ENCODE measurements at regions not wholly inside any gene's neighbourhood (a gene's known extent, or its start where the extent isn't known, plus 50 kb on each side); places are given as distances from the start of the nearest gene placed in this dataset.

- no peaks in the 10 kb centered on the region for H3K9me3 ChIP-seq (ENCODE audit: low read length)
- no peaks in the 10 kb centered on the region for H3K9me2 ChIP-seq (ENCODE audit: low read depth, low read length)
- H3F3A ChIP-seq (ENCODE audit: insufficient read depth, low read length) = no peaks in the 10 kb centered on the region
- no peak overlapping the region for H3K9ac ChIP-seq (ENCODE audit: low read length)
- no peaks in the 10 kb centered on the region for H3K79me2 ChIP-seq (ENCODE audit: insufficient read depth, low read length)
- no peak overlapping the region for H2AFZ ChIP-seq (ENCODE audit: low read length)
- TF ChIP-seq EZH2 (IDR thresholded peaks at IDR 0.05; ENCODE audit: borderline replicate concordance, low read length) = no peak
- TF ChIP-seq CTCF (IDR thresholded peaks at IDR 0.05; ENCODE audit: low read length) = no peak
- H4K20me1 ChIP-seq (ENCODE audit: insufficient read depth, low read length) = no peaks in the 10 kb centered on the region
- H3K36me3 ChIP-seq (ENCODE audit: insufficient read depth, low read length) = no peaks in the 10 kb centered on the region
- no peak overlapping the region for H3K27ac ChIP-seq (ENCODE audit: low read depth, low read length, poor library complexity, severe bottlenecking)
- H3K4me2 ChIP-seq (ENCODE audit: low read length) = no peak overlapping the region
- H3K4me1 ChIP-seq (ENCODE audit: insufficient read depth, low read length, severe bottlenecking) = no peaks in the 10 kb centered on the region
- H3K27me3 ChIP-seq (ENCODE audit: insufficient read depth, low read length) = no peaks in the 10 kb centered on the region
- no peak overlapping the region for H3K4me3 ChIP-seq (ENCODE audit: low read depth, low read length, poor library complexity, severe bottlenecking)
These were observed 209.1 kb upstream of the ANXA10 start for GRCh38 chr4:167883266-167883665.

GRCh38 chr4:167885071-167885470 is 207.3 kb upstream of the ANXA10 start:
- no peaks in the 10 kb centered on the region for H3K4me1 ChIP-seq (ENCODE audit: insufficient read depth, low read length, severe bottlenecking)
- no peaks in the 10 kb centered on the region for H3K36me3 ChIP-seq (ENCODE audit: insufficient read depth, low read length)
- H3K79me2 ChIP-seq (ENCODE audit: insufficient read depth, low read length) = no peaks in the 10 kb centered on the region
- H4K20me1 ChIP-seq (ENCODE audit: insufficient read depth, low read length) = no peaks in the 10 kb centered on the region
- no peak overlapping the region for H3K4me3 ChIP-seq (ENCODE audit: low read depth, low read length, poor library complexity, severe bottlenecking)
- H3K4me2 ChIP-seq (ENCODE audit: low read length) = no peak overlapping the region
- no peaks in the 10 kb centered on the region for H3K9me3 ChIP-seq (ENCODE audit: low read length)
- no peaks in the 10 kb centered on the region for H3K9me2 ChIP-seq (ENCODE audit: low read depth, low read length)
- TF ChIP-seq CTCF (IDR thresholded peaks at IDR 0.05; ENCODE audit: low read length) = no peak
- no peak for TF ChIP-seq EZH2 (IDR thresholded peaks at IDR 0.05; ENCODE audit: borderline replicate concordance, low read length)
- no peaks in the 10 kb centered on the region for H3K27me3 ChIP-seq (ENCODE audit: insufficient read depth, low read length)
- H3K9ac ChIP-seq (ENCODE audit: low read length) = no peak overlapping the region
- no peaks in the 10 kb centered on the region for H3F3A ChIP-seq (ENCODE audit: insufficient read depth, low read length)
- H2AFZ ChIP-seq (ENCODE audit: low read length) = no peak overlapping the region
- no peak overlapping the region for H3K27ac ChIP-seq (ENCODE audit: low read depth, low read length, poor library complexity, severe bottlenecking)

- no peaks in the 10 kb centered on the region for H4K20me1 ChIP-seq (ENCODE audit: insufficient read depth, low read length)
- H3K9me3 ChIP-seq (ENCODE audit: low read length) = no peaks in the 10 kb centered on the region
- H2AFZ ChIP-seq (ENCODE audit: low read length) = no peak overlapping the region
- no peaks in the 10 kb centered on the region for H3F3A ChIP-seq (ENCODE audit: insufficient read depth, low read length)
- H3K9me2 ChIP-seq (ENCODE audit: low read depth, low read length) = no peaks in the 10 kb centered on the region
- no peaks in the 10 kb centered on the region for H3K27me3 ChIP-seq (ENCODE audit: insufficient read depth, low read length)
- no peak for TF ChIP-seq EZH2 (IDR thresholded peaks at IDR 0.05; ENCODE audit: borderline replicate concordance, low read length)
- no peak for TF ChIP-seq CTCF (IDR thresholded peaks at IDR 0.05; ENCODE audit: low read length)
- no peak overlapping the region for H3K9ac ChIP-seq (ENCODE audit: low read length)
- H3K27ac ChIP-seq (ENCODE audit: low read depth, low read length, poor library complexity, severe bottlenecking) = no peak overlapping the region
- H3K4me2 ChIP-seq (ENCODE audit: low read length) = no peak overlapping the region
- H3K4me1 ChIP-seq (ENCODE audit: insufficient read depth, low read length, severe bottlenecking) = no peaks in the 10 kb centered on the region
- no peaks in the 10 kb centered on the region for H3K36me3 ChIP-seq (ENCODE audit: insufficient read depth, low read length)
- H3K79me2 ChIP-seq (ENCODE audit: insufficient read depth, low read length) = no peaks in the 10 kb centered on the region
- H3K4me3 ChIP-seq (ENCODE audit: low read depth, low read length, poor library complexity, severe bottlenecking) = no peak overlapping the region
These were observed 206.5 kb upstream of the ANXA10 start for GRCh38 chr4:167885872-167886271.
